Nephron progenitor cell (in vitro differentiated cells): ENCODE measurements at regions not wholly inside any gene's neighbourhood (a gene's known extent, or its start where the extent isn't known, plus 50 kb on each side); places are given as distances from the start of the nearest gene placed in this dataset.

Experiments used
- DNase-seq: peaks from one replicate; pipeline ENCODE4 v3.0.0; 2021
- H3K27ac Mint-ChIP-seq: 2 replicates; pipeline ENCODE4 v1.8.0; 2021; ENCODE audit warnings: mild to moderate bottlenecking, moderate library complexity, mixed read lengths
- H3K27me3 Mint-ChIP-seq: 2 replicates; pipeline ENCODE4 v1.8.0; 2021; ENCODE audit warnings: mild to moderate bottlenecking, low read depth, mixed read lengths; ENCODE audit not compliant: poor library complexity
- H3K36me3 Mint-ChIP-seq: 2 replicates; pipeline ENCODE4 v1.8.0; 2021; ENCODE audit warnings: low read depth, mixed read lengths
- H3K4me1 Mint-ChIP-seq: 2 replicates; pipeline ENCODE4 v1.8.0; 2021; ENCODE audit warnings: mixed read lengths
- H3K4me3 Mint-ChIP-seq: 2 replicates; pipeline ENCODE4 v1.8.0; 2021; ENCODE audit warnings: mild to moderate bottlenecking, moderate library complexity, mixed read lengths
- H3K9me3 Mint-ChIP-seq: 2 replicates; pipeline ENCODE4 v1.8.0; 2021; ENCODE audit warnings: mild to moderate bottlenecking, moderate library complexity, mixed read lengths
- CTCF ChIP-seq: fragments of 200-600 bp; sonication (generic); IDR thresholded peaks from 2 replicates; pipeline ENCODE4 v1.5.0; 2021; ENCODE audit warnings: antibody characterized with exemption

- H3K36me3 Mint-ChIP-seq: no peaks in the 10 kb centered on the region
- H3K4me3 Mint-ChIP-seq: no peak overlapping the region
- no peak for TF ChIP-seq CTCF
- H3K27ac Mint-ChIP-seq: no peak overlapping the region
- H3K4me1 Mint-ChIP-seq: peaks cover 16% of the 10 kb centered on the region
- DNase-seq: no peak
- H3K27me3 Mint-ChIP-seq: no peaks in the 10 kb centered on the region
- H3K9me3 Mint-ChIP-seq: no peaks in the 10 kb centered on the region
Measured at GRCh38 chr13:103528437-103528836, 462.2 kb upstream of the SLC10A2 start.

DNA sequence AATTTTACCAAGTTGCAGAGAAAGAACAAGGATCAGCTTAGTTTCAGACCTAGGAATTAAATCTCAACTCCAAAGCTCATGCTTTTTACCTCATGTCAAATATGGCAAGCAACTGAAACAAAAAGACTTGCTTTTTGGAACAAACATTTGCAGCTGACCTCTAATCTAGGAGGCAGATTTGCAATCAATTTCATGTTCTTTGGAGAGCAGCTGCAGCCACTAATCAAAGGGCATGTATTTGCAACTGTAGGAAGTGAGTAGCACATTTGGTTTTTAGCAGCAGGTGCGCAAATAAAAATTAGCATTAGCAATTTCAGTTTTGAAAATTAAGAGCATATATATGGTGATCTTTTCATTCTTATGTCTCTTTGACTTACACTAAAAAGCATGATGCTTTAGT, 459.3 kb upstream of the SLC10A2 start:
- no peaks in the 10 kb centered on the region for H3K36me3 Mint-ChIP-seq

GRCh38 chr13:103523858-103524257, 457.6 kb upstream of the SLC10A2 start:
- DNase-seq: no peak
- Mint-ChIP-seq H3K4me3 (no peak overlapping the region), H3K36me3 (no peaks in the 10 kb centered on the region), H3K27ac (peak overlapping the region; percentile 73), H3K4me1 (peaks cover 25% of the 10 kb centered on the region), H3K27me3 (no peaks in the 10 kb centered on the region), H3K9me3 (peaks cover 4% of the 10 kb centered on the region)
- no peak for TF ChIP-seq CTCF

More for the DNA sequence above, 459.3 kb upstream of the SLC10A2 start:
- H3K27ac Mint-ChIP-seq: no peak overlapping the region
- peaks cover 25% of the 10 kb centered on the region for H3K4me1 Mint-ChIP-seq
- no peak for DNase-seq
- no peak overlapping the region for H3K4me3 Mint-ChIP-seq
- no peak for TF ChIP-seq CTCF
- H3K27me3 Mint-ChIP-seq: no peaks in the 10 kb centered on the region
- peaks cover 4% of the 10 kb centered on the region for H3K9me3 Mint-ChIP-seq

GRCh38 chr13:103521532-103521931, 455.3 kb upstream of the SLC10A2 start:
- no peak for DNase-seq
- no peak overlapping the region for H3K27ac Mint-ChIP-seq
- H3K27me3 Mint-ChIP-seq: no peaks in the 10 kb centered on the region
- H3K4me1 Mint-ChIP-seq: peaks cover 32% of the 10 kb centered on the region
- H3K9me3 Mint-ChIP-seq: peaks cover 4% of the 10 kb centered on the region
- H3K36me3 Mint-ChIP-seq: no peaks in the 10 kb centered on the region
- H3K4me3 Mint-ChIP-seq: no peak overlapping the region
- TF ChIP-seq CTCF: no peak

DNA sequence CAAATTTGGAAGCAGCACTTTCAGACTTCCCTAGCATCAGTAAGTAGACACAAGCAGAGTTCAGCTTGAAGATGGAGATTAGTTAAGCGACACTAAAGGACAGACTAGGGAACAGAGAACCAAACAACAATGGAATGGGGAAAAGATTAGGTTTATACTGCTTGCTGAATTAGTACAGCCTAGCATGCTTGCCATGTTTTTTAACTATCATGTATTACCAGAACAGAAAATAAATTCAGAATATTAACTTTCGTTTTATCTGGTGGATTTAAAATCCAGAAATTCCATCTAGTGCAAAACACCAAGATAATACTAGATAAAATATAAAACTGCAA, 451.5 kb upstream of the SLC10A2 start:
- Mint-ChIP-seq H3K4me3 (no peak overlapping the region), H3K36me3 (no peaks in the 10 kb centered on the region), H3K4me1 (peaks cover 25% of the 10 kb centered on the region), H3K9me3 (peaks cover 4% of the 10 kb centered on the region), H3K27me3 (no peaks in the 10 kb centered on the region), H3K27ac (peak overlapping the region; percentile 36)
- no peak for DNase-seq
- no peak for TF ChIP-seq CTCF

DNA sequence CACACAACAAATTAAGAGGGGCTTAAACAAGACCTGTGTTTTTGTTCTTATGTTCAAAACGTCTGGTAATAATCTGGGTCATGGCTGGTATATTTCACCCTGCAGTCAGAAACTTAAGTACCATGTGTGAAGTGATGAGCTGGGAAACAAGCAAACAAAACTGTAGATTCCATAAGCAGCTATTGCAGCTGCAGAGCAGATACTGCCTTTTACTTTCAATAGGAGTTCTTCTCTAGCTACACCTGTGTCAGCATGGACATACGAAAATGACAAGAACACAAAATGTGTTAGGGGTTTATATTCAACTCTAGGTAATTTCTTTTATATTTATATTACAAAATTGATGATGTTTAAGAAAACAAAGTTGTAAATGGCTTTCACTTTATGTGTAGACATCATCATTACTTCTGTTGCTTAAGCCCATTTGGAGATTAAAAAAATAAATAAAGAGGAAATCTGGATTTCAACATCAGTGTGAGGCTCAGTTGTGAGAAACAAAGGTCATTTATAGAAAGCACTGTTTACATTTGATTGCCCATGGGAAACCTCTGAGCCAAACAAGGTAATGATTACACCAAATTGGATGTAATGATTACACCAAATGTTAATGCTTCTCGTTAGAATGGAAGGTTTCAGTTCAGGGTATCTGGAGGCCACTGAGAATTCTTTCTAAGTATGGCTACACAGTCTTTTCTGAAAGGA, 451.0 kb upstream of the SLC10A2 start:
- no peaks in the 10 kb centered on the region for H3K27me3 Mint-ChIP-seq
- peak overlapping the region; percentile 36 for H3K27ac Mint-ChIP-seq
- H3K36me3 Mint-ChIP-seq: no peaks in the 10 kb centered on the region
- H3K9me3 Mint-ChIP-seq: no peaks in the 10 kb centered on the region
- DNase-seq: no peak
- H3K4me3 Mint-ChIP-seq: no peak overlapping the region
- peaks cover 23% of the 10 kb centered on the region for H3K4me1 Mint-ChIP-seq
- TF ChIP-seq CTCF: no peak
